GM12878 (cell line): ENCODE measurements at regions not wholly inside any gene's neighbourhood (a gene's known extent, or its start where the extent isn't known, plus 50 kb on each side); places are given as distances from the start of the nearest gene placed in this dataset.

Source experiments
- ATAC-seq: fragments of 200-7000 bp; cut with Tn5 transposase; 3 replicates; pipeline ENCODE4 v1.9.1; 2020; ENCODE audit warnings: mild to moderate bottlenecking, moderate library complexity
- BruUV-seq: library from RNA; stranded (reverse); fragments of 400-500 nt; replicated peaks from 2 replicates; lab custom pipeline; 2021; lab: Mats Ljungman, UMichigan
- CTCF ChIA-PET: fragments of 300-600 bp; sonication (Branson Sonifier 250); formaldehyde crosslinking; extraction: SDS; loops from one replicate; lab custom pipeline; 2021; ENCODE audit warnings: inconsistent platforms; lab: Yijun Ruan, JAX
- POLR2A ChIA-PET: fragments of 350-600 bp; formaldehyde crosslinking; extraction: SDS; loops from one replicate; lab custom pipeline; 2021; ENCODE audit warnings: inconsistent platforms; lab: Charles Lee
- RAD21 ChIA-PET: fragments of 300-600 bp; sonication (Branson Sonifier 250); formaldehyde crosslinking; loops from one replicate; lab custom pipeline; 2023; ENCODE audit warnings: antibody characterized with exemption; ENCODE audit not compliant: unreplicated experiment; lab: Charles Lee
- SMC1A ChIA-PET: fragments of 300-600 bp; sonication (Branson Sonifier 250); formaldehyde crosslinking; loops from one replicate; lab custom pipeline; 2023; ENCODE audit not compliant: unreplicated experiment, uncharacterized antibody; lab: Charles Lee
- DNase-seq: peaks from one replicate; pipeline ENCODE4 v3.0.0-alpha.2; 2011; ENCODE audit warnings: low read depth, low spot score
- FAIRE-seq: peaks from 3 replicates; lab custom pipeline; 2011; peaks lifted over from hg19 to GRCh38; lab: Jason Lieb, UNC
- H2AFZ ChIP-seq: 2 replicates; pipeline ENCODE4 v1.6.0; 2011; ENCODE audit warnings: low read depth, low read length, control low read depth; ENCODE audit not compliant: control insufficient read depth
- H3K27ac ChIP-seq: 2 replicates; pipeline ENCODE4 v1.5.1; 2011; ENCODE audit warnings: control low read depth; ENCODE audit not compliant: control insufficient read depth, insufficient read depth
- H3K27me3 ChIP-seq, 2 experiments: replicated peaks in 1 of 2; 2 replicates each; pipeline versions ENCODE4 v1.6.0 to v1.6.1; 2011; ENCODE audit warnings: low read length in 1 of 2; ENCODE audit not compliant: control insufficient read depth in 2 of 2, insufficient read depth in 2 of 2
- H3K36me3 ChIP-seq, 2 experiments: 2 replicates each; pipeline ENCODE4 v1.5.1; 2011; ENCODE audit warnings: low read length in 1 of 2; ENCODE audit not compliant: control insufficient read depth in 2 of 2, insufficient read depth in 2 of 2
- H3K4me1 ChIP-seq: 2 replicates; pipeline ENCODE4 v1.6.1; 2011; ENCODE audit warnings: mild to moderate bottlenecking, low read length, moderate library complexity, mixed read lengths; ENCODE audit not compliant: control insufficient read depth, insufficient read depth
- H3K4me2 ChIP-seq: 2 replicates; pipeline ENCODE4 v1.6.0; 2011; ENCODE audit warnings: control low read depth; ENCODE audit not compliant: control insufficient read depth, insufficient read depth
- H3K4me3 ChIP-seq: fragments of 200-600 bp; sonication (generic); 2 replicates; pipeline ENCODE4 v1.5.1; 2016
- H3K79me2 ChIP-seq: 2 replicates; pipeline ENCODE4 v1.6.0; 2011; ENCODE audit warnings: low read length; ENCODE audit not compliant: control insufficient read depth, insufficient read depth
- H3K9ac ChIP-seq: 2 replicates; pipeline ENCODE4 v1.8.0; 2011; ENCODE audit warnings: low read length, control low read depth, mixed read lengths; ENCODE audit not compliant: control insufficient read depth, insufficient read depth
- H3K9me3 ChIP-seq: replicated peaks from 3 replicates; pipeline ENCODE4 v1.5.1; 2011; ENCODE audit warnings: mild to moderate bottlenecking, low read length; ENCODE audit not compliant: control insufficient read depth, insufficient read depth
- H4K20me1 ChIP-seq: 2 replicates; pipeline ENCODE4 v1.6.0; 2011; ENCODE audit not compliant: control insufficient read depth, insufficient read depth
- BCL11A ChIP-seq: IDR thresholded peaks from 2 replicates; pipeline ENCODE4 v1.6.1; 2011; ENCODE audit warnings: low read depth, low read length
- ESRRA ChIP-seq: IDR thresholded peaks from 2 replicates; pipeline ENCODE4 v1.6.1; 2012; ENCODE audit warnings: mild to moderate bottlenecking, low read length, improper control_type of control experiment
- HDAC2 ChIP-seq: fragments of 200-600 bp; sonication (generic); IDR thresholded peaks from 2 replicates; pipeline ENCODE4 v1.6.1; 2017
- IKZF1 ChIP-seq: fragments of 450-650 bp; conservative IDR thresholded peaks from 2 replicates; pipeline ENCODE4 v1.6.1; 2017; ENCODE audit warnings: antibody characterized with exemption, mild to moderate bottlenecking
- MYB ChIP-seq: fragments of 150-350 bp; IDR thresholded peaks from 2 replicates; pipeline ENCODE4 v1.6.1; 2014; ENCODE audit warnings: mild to moderate bottlenecking, low read depth, low read length, borderline replicate concordance
- RUNX3 ChIP-seq: IDR thresholded peaks from 2 replicates; pipeline ENCODE4 v1.6.1; 2012; ENCODE audit warnings: low read length, inconsistent platforms
- TAF1 ChIP-seq: IDR thresholded peaks from 2 replicates; pipeline ENCODE4 v1.6.1; 2011; ENCODE audit warnings: mild to moderate bottlenecking, low read depth, low read length, borderline replicate concordance
- USF1 ChIP-seq: IDR thresholded peaks from 2 replicates; pipeline ENCODE4 v1.6.1; 2011; ENCODE audit warnings: borderline replicate concordance, low read depth, mild to moderate bottlenecking, moderate library complexity, mixed read lengths, low read length; ENCODE audit not compliant: insufficient read depth; ENCODE audit errors: extremely low read length
- WGBS: methylation state at CpG from one replicate; pipeline ENCODE4 v1.1.6; 2016; ENCODE audit warnings: low lambda C conversion rate; ENCODE audit not compliant: insufficient replicate concordance, insufficient coverage; ENCODE audit errors: missing lambda C conversion rate; 5-methylcytosine and 5-hydroxymethylcytosine counted together
- in situ Hi-C: fragments of 300-500 bp; cut with MboI; formaldehyde crosslinking; loops from 9 replicates; pipeline ENCODE4 v1.14.3; 2018; ENCODE audit warnings: mixed read lengths
- intact Hi-C: fragments of 100-400 bp; cut with micrococcal nuclease; formaldehyde crosslinking; loops from one replicate; pipeline ENCODE4 v1.14.2; 2022; ENCODE audit not compliant: unreplicated experiment
- TF ChIP-seq, protein P1 (sequence below): IDR thresholded peaks from 2 replicates; pipeline ENCODE4 v1.6.1; 2012; ENCODE audit warnings: low read depth, low read length, improper control_type of control experiment

DNA sequence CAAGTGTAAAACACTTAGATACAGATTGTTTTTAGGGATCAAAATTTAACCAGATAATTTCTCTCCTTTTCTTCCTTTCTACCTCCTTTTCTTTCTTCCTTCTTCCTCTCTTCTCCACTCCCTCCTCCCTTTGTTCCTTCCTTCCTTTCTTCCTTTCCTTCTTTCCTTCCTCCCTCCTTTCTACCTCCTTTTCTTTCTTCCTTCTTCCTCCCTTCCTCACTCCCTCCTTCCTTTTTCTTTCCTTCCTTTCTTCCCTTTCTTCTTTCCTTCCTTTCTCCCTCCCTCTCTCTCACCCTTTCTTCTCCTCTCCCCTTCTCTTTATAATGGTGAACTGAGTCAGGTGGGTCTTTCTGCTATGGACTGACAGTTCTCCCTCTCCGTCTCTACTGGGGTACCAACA lies 397.5 kb upstream of the CDH11 start:
- H3K79me2 ChIP-seq = no peaks in the 10 kb centered on the region
- H3K27ac ChIP-seq = no peak overlapping the region
- H3K36me3 ChIP-seq = no peaks in the 10 kb centered on the region
- no TSS peak for BruUV-seq
- ChIA-PET RAD21 (no interaction called here), CTCF (no interaction called here), POLR2A (no interaction called here), SMC1A (no interaction called here)
- H4K20me1 ChIP-seq = no peaks in the 10 kb centered on the region
- DNase-seq (no peak), FAIRE-seq (no peak), ATAC-seq (no peak)
- H3K4me1 ChIP-seq = no peaks in the 10 kb centered on the region
- H3K9ac ChIP-seq = no peak overlapping the region
- H2AFZ ChIP-seq = no peak overlapping the region
- H3K4me3 ChIP-seq = no peak overlapping the region
- in situ Hi-C loops (no loop called here), intact Hi-C loops (no loop called here)
- no peaks in the 10 kb centered on the region for H3K9me3 ChIP-seq
- no peak overlapping the region for H3K4me2 ChIP-seq
- no peaks in the 10 kb centered on the region for H3K27me3 ChIP-seq
- TF ChIP-seq USF1 (no peak), TAF1 (no peak), RUNX3 (no peak), BCL11A (no peak), IKZF1 (no peak), MYB (no peak), ESRRA (no peak), HDAC2 (no peak)
- TF ChIP-seq, protein P1, sequence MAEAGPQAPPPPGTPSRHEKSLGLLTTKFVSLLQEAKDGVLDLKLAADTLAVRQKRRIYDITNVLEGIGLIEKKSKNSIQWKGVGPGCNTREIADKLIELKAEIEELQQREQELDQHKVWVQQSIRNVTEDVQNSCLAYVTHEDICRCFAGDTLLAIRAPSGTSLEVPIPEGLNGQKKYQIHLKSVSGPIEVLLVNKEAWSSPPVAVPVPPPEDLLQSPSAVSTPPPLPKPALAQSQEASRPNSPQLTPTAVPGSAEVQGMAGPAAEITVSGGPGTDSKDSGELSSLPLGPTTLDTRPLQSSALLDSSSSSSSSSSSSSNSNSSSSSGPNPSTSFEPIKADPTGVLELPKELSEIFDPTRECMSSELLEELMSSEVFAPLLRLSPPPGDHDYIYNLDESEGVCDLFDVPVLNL = no peak
- 53% methylated on average over 1 of the region's 1 CpG for WGBS
